Neural cell (in vitro differentiated cells): ENCODE measurements at regions not wholly inside any gene's neighbourhood (a gene's known extent, or its start where the extent isn't known, plus 50 kb on each side); places are given as distances from the start of the nearest gene placed in this dataset.

Source experiments
- H2AFZ ChIP-seq: fragments of 200-600, 300-800 bp; sonication (generic), shearing (Covaris generic); 2 replicates; pipeline ENCODE4 v1.6.0; 2014; ENCODE audit warnings: low read depth, mild to moderate bottlenecking, antibody characterized with exemption, low read length, moderate library complexity
- H3F3A ChIP-seq: fragments of 200-600 bp; shearing (Covaris generic); 2 replicates; pipeline ENCODE4 v1.6.1; 2016; ENCODE audit warnings: mild to moderate bottlenecking, moderate library complexity, mixed read lengths, antibody characterized with exemption, low read length; ENCODE audit not compliant: insufficient read depth, poor library complexity, severe bottlenecking
- H3K27ac ChIP-seq: fragments of 200-600, 300-800 bp; sonication (generic), shearing (Covaris generic); 2 replicates; pipeline ENCODE4 v1.5.1; 2014; ENCODE audit warnings: mild to moderate bottlenecking, low read length, moderate library complexity
- H3K27me3 ChIP-seq: fragments of 300-800, 200-600 bp; sonication (generic), shearing (Covaris generic); 2 replicates; pipeline ENCODE4 v1.6.0; 2014; ENCODE audit warnings: mild to moderate bottlenecking, low read depth, low read length, moderate library complexity; ENCODE audit not compliant: insufficient read depth
- H3K36me3 ChIP-seq: fragments of 300-800, 200-600 bp; sonication (generic), shearing (Covaris generic); 2 replicates; pipeline ENCODE4 v1.5.1; 2014; ENCODE audit warnings: mild to moderate bottlenecking, antibody characterized with exemption, low read length, moderate library complexity; ENCODE audit not compliant: insufficient read depth
- H3K4me2 ChIP-seq: fragments of 300-800, 200-600 bp; sonication (generic), shearing (Covaris generic); 2 replicates; pipeline ENCODE4 v1.6.0; 2014; ENCODE audit warnings: mild to moderate bottlenecking, low read length
- H3K4me3 ChIP-seq: fragments of 300-800, 200-600 bp; sonication (generic), shearing (Covaris generic); 2 replicates; pipeline ENCODE4 v1.5.1; 2014; ENCODE audit warnings: mild to moderate bottlenecking, low read length, moderate library complexity
- H3K79me2 ChIP-seq: fragments of 200-600 bp; shearing (Covaris generic); replicated peaks from 2 replicates; pipeline ENCODE4 v1.6.0; 2014; ENCODE audit warnings: mild to moderate bottlenecking, low read length, moderate library complexity; ENCODE audit not compliant: insufficient read depth
- H3K9ac ChIP-seq: fragments of 300-800, 200-600 bp; sonication (generic), shearing (Covaris generic); 2 replicates; pipeline ENCODE4 v1.6.1; 2016; ENCODE audit warnings: mild to moderate bottlenecking, low read length, mixed read lengths
- H3K9me2 ChIP-seq: fragments of 200-600 bp; shearing (Covaris generic); 2 replicates; pipeline ENCODE4 v1.6.1; 2016; ENCODE audit warnings: mild to moderate bottlenecking, low read length, mixed read lengths; ENCODE audit not compliant: insufficient read depth
- H3K9me3 ChIP-seq: fragments of 200-600, 300-800 bp; sonication (generic), shearing (Covaris generic); 2 replicates; pipeline ENCODE4 v1.6.1; 2016; ENCODE audit warnings: mild to moderate bottlenecking, mixed run types, low read length, moderate library complexity, mixed read lengths
- H4K20me1 ChIP-seq: fragments of 200-600 bp; shearing (Covaris generic); 2 replicates; pipeline ENCODE4 v1.6.1; 2016; ENCODE audit warnings: mild to moderate bottlenecking, mixed run types; ENCODE audit not compliant: insufficient read depth
- EP300 ChIP-seq: fragments of 450-650 bp; conservative IDR thresholded peaks from 2 replicates; pipeline ENCODE4 v1.6.1; 2014; ENCODE audit warnings: antibody characterized with exemption, mild to moderate bottlenecking, moderate library complexity; ENCODE audit not compliant: poor library complexity, severe bottlenecking
- EZH2 ChIP-seq: fragments of 200-600, 300-800 bp; shearing (Covaris generic), sonication (generic); IDR thresholded peaks from 2 replicates; pipeline ENCODE4 v1.6.1; 2014; ENCODE audit warnings: antibody characterized with exemption, low read length, borderline replicate concordance, mild to moderate bottlenecking; ENCODE audit not compliant: insufficient read depth, poor library complexity, severe bottlenecking
- MXI1 ChIP-seq: fragments of 450-650 bp; conservative IDR thresholded peaks from 2 replicates; pipeline ENCODE4 v1.6.1; 2014; ENCODE audit warnings: antibody characterized with exemption, mild to moderate bottlenecking; ENCODE audit not compliant: poor library complexity, severe bottlenecking
- POLR2AphosphoS5 ChIP-seq: IDR thresholded peaks from 2 replicates; pipeline ENCODE4 v1.6.1; 2012
- RAD21 ChIP-seq: fragments of 450-650 bp; conservative IDR thresholded peaks from 2 replicates; pipeline ENCODE4 v1.6.1; 2014; ENCODE audit warnings: antibody characterized with exemption, mild to moderate bottlenecking, moderate library complexity
- SMC3 ChIP-seq: fragments of 450-650 bp; conservative IDR thresholded peaks from 2 replicates; pipeline ENCODE4 v1.6.1; 2014; ENCODE audit warnings: antibody characterized with exemption, mild to moderate bottlenecking, moderate library complexity; ENCODE audit not compliant: poor library complexity
- TAF1 ChIP-seq: IDR thresholded peaks from 2 replicates; pipeline ENCODE4 v1.6.1; 2012; ENCODE audit warnings: low read depth
- TF ChIP-seq, protein P1 (sequence below): fragments of 450-650 bp; IDR thresholded peaks from 2 replicates; pipeline ENCODE4 v1.5.1; 2014; ENCODE audit warnings: antibody characterized with exemption, mild to moderate bottlenecking, moderate library complexity; ENCODE audit not compliant: poor library complexity, severe bottlenecking
- TF ChIP-seq, protein P2 (sequence below): IDR thresholded peaks from 2 replicates; pipeline ENCODE4 v1.6.1; 2012; ENCODE audit warnings: borderline replicate concordance

GRCh38 chr2:40531359-40531758 is 79.5 kb upstream of the SLC8A1 start:
- no peak overlapping the region for H2AFZ ChIP-seq
- no peak overlapping the region for H3K27ac ChIP-seq
- no peaks in the 10 kb centered on the region for H3K9me2 ChIP-seq
- H3K36me3 ChIP-seq, result no peaks in the 10 kb centered on the region
- no peak overlapping the region for H3K4me2 ChIP-seq
- H4K20me1 ChIP-seq, result no peaks in the 10 kb centered on the region
- no peaks in the 10 kb centered on the region for H3K27me3 ChIP-seq
- no peak overlapping the region for H3K9ac ChIP-seq
- no peak overlapping the region for H3K4me3 ChIP-seq
- no peaks in the 10 kb centered on the region for H3F3A ChIP-seq
- TF ChIP-seq POLR2AphosphoS5 (no peak), SMC3 (no peak)
- no peaks in the 10 kb centered on the region for H3K9me3 ChIP-seq
- no peaks in the 10 kb centered on the region for H3K79me2 ChIP-seq

DNA sequence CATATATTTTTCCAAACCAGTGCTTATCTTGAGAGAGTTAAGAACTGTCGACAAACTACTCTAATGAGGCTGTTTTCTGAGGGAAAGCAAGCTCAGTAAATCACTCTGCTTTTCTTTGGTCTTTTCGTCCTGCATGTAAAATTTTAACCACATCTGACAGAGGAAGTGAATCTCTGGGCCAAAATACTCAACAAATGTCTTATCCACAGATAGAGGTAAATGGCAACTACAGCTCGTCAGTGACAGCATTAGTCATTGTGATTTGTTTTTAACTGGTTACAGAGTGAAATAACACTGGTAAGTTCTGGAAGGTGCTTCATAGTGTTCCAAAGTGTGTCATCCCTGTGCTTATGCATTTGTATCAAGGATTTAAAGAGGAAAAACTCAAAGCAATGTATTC is 82.6 kb upstream of the SLC8A1 start:
- Histone ChIP-seq H3K9ac (no peak overlapping the region), H3K27me3 (no peaks in the 10 kb centered on the region), H3F3A (no peaks in the 10 kb centered on the region), H3K9me3 (no peaks in the 10 kb centered on the region), H2AFZ (no peak overlapping the region), H3K27ac (no peak overlapping the region), H4K20me1 (no peaks in the 10 kb centered on the region), H3K79me2 (no peaks in the 10 kb centered on the region), H3K4me2 (no peak overlapping the region), H3K9me2 (no peaks in the 10 kb centered on the region), H3K36me3 (no peaks in the 10 kb centered on the region), H3K4me3 (no peak overlapping the region)
- TF ChIP-seq SMC3, result no peak
- no peak for TF ChIP-seq EP300
- no peak for TF ChIP-seq POLR2AphosphoS5
- TF ChIP-seq RAD21, result no peak
- no peak for TF ChIP-seq TAF1
- TF ChIP-seq, protein P1, sequence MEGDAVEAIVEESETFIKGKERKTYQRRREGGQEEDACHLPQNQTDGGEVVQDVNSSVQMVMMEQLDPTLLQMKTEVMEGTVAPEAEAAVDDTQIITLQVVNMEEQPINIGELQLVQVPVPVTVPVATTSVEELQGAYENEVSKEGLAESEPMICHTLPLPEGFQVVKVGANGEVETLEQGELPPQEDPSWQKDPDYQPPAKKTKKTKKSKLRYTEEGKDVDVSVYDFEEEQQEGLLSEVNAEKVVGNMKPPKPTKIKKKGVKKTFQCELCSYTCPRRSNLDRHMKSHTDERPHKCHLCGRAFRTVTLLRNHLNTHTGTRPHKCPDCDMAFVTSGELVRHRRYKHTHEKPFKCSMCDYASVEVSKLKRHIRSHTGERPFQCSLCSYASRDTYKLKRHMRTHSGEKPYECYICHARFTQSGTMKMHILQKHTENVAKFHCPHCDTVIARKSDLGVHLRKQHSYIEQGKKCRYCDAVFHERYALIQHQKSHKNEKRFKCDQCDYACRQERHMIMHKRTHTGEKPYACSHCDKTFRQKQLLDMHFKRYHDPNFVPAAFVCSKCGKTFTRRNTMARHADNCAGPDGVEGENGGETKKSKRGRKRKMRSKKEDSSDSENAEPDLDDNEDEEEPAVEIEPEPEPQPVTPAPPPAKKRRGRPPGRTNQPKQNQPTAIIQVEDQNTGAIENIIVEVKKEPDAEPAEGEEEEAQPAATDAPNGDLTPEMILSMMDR, result no peak
- no peak for TF ChIP-seq MXI1
- no peak for TF ChIP-seq EZH2
- TF ChIP-seq, protein P2, sequence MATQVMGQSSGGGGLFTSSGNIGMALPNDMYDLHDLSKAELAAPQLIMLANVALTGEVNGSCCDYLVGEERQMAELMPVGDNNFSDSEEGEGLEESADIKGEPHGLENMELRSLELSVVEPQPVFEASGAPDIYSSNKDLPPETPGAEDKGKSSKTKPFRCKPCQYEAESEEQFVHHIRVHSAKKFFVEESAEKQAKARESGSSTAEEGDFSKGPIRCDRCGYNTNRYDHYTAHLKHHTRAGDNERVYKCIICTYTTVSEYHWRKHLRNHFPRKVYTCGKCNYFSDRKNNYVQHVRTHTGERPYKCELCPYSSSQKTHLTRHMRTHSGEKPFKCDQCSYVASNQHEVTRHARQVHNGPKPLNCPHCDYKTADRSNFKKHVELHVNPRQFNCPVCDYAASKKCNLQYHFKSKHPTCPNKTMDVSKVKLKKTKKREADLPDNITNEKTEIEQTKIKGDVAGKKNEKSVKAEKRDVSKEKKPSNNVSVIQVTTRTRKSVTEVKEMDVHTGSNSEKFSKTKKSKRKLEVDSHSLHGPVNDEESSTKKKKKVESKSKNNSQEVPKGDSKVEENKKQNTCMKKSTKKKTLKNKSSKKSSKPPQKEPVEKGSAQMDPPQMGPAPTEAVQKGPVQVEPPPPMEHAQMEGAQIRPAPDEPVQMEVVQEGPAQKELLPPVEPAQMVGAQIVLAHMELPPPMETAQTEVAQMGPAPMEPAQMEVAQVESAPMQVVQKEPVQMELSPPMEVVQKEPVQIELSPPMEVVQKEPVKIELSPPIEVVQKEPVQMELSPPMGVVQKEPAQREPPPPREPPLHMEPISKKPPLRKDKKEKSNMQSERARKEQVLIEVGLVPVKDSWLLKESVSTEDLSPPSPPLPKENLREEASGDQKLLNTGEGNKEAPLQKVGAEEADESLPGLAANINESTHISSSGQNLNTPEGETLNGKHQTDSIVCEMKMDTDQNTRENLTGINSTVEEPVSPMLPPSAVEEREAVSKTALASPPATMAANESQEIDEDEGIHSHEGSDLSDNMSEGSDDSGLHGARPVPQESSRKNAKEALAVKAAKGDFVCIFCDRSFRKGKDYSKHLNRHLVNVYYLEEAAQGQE, result no peak

DNA sequence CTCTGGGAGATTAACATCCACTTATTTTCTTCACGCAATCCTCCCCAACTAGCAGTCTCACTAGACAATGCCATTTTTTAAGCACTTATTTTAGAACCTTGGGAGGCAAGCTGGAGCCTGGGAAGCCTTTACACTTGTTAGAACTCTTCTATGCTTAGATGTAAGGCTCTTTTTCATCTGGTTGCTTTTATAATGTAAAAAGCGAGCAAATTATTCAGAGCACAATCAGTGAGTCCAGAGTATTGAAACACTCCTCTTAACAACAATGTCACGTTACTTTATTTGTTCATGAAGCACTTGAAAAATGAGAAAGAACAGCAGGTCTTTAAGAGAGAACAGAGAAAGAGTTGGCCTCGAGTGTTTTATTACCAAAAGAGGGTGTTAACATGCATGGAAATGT is 84.1 kb upstream of the SLC8A1 start:
- Histone ChIP-seq H3K4me3 (peak overlapping the region; percentile 27), H3K79me2 (no peaks in the 10 kb centered on the region), H3K4me2 (no peak overlapping the region), H3K27me3 (no peaks in the 10 kb centered on the region), H4K20me1 (no peaks in the 10 kb centered on the region), H3F3A (no peaks in the 10 kb centered on the region), H3K27ac (peak overlapping the region; percentile 64), H3K9me3 (no peaks in the 10 kb centered on the region), H3K36me3 (no peaks in the 10 kb centered on the region), H3K9ac (no peak overlapping the region), H2AFZ (no peak overlapping the region), H3K9me2 (no peaks in the 10 kb centered on the region)
- no peak for TF ChIP-seq POLR2AphosphoS5
- TF ChIP-seq, protein P2, result no peak
- no peak for TF ChIP-seq EZH2
- no peak for TF ChIP-seq TAF1
- no peak for TF ChIP-seq SMC3
- TF ChIP-seq MXI1, result no peak
- no peak for TF ChIP-seq RAD21
- no peak for TF ChIP-seq EP300
- TF ChIP-seq, protein P1, result no peak
